Neural cell (in vitro differentiated cells): ENCODE measurements at regions not wholly inside any gene's neighbourhood (a gene's known extent, or its start where the extent isn't known, plus 50 kb on each side); places are given as distances from the start of the nearest gene placed in this dataset.

Experiments
- H2AFZ ChIP-seq: fragments of 200-600, 300-800 bp; sonication (generic), shearing (Covaris generic); 2 replicates; pipeline ENCODE4 v1.6.0; 2014; ENCODE audit warnings: low read depth, mild to moderate bottlenecking, antibody characterized with exemption, low read length, moderate library complexity
- H3F3A ChIP-seq: fragments of 200-600 bp; shearing (Covaris generic); 2 replicates; pipeline ENCODE4 v1.6.1; 2016; ENCODE audit warnings: mild to moderate bottlenecking, moderate library complexity, mixed read lengths, antibody characterized with exemption, low read length; ENCODE audit not compliant: insufficient read depth, poor library complexity, severe bottlenecking
- H3K27ac ChIP-seq: fragments of 200-600, 300-800 bp; sonication (generic), shearing (Covaris generic); 2 replicates; pipeline ENCODE4 v1.5.1; 2014; ENCODE audit warnings: mild to moderate bottlenecking, low read length, moderate library complexity
- H3K27me3 ChIP-seq: fragments of 300-800, 200-600 bp; sonication (generic), shearing (Covaris generic); 2 replicates; pipeline ENCODE4 v1.6.0; 2014; ENCODE audit warnings: mild to moderate bottlenecking, low read depth, low read length, moderate library complexity; ENCODE audit not compliant: insufficient read depth
- H3K36me3 ChIP-seq: fragments of 300-800, 200-600 bp; sonication (generic), shearing (Covaris generic); 2 replicates; pipeline ENCODE4 v1.5.1; 2014; ENCODE audit warnings: mild to moderate bottlenecking, antibody characterized with exemption, low read length, moderate library complexity; ENCODE audit not compliant: insufficient read depth
- H3K4me2 ChIP-seq: fragments of 300-800, 200-600 bp; sonication (generic), shearing (Covaris generic); 2 replicates; pipeline ENCODE4 v1.6.0; 2014; ENCODE audit warnings: mild to moderate bottlenecking, low read length
- H3K4me3 ChIP-seq: fragments of 300-800, 200-600 bp; sonication (generic), shearing (Covaris generic); 2 replicates; pipeline ENCODE4 v1.5.1; 2014; ENCODE audit warnings: mild to moderate bottlenecking, low read length, moderate library complexity
- H3K79me2 ChIP-seq: fragments of 200-600 bp; shearing (Covaris generic); replicated peaks from 2 replicates; pipeline ENCODE4 v1.6.0; 2014; ENCODE audit warnings: mild to moderate bottlenecking, low read length, moderate library complexity; ENCODE audit not compliant: insufficient read depth
- H3K9ac ChIP-seq: fragments of 300-800, 200-600 bp; sonication (generic), shearing (Covaris generic); 2 replicates; pipeline ENCODE4 v1.6.1; 2016; ENCODE audit warnings: mild to moderate bottlenecking, low read length, mixed read lengths
- H3K9me2 ChIP-seq: fragments of 200-600 bp; shearing (Covaris generic); 2 replicates; pipeline ENCODE4 v1.6.1; 2016; ENCODE audit warnings: mild to moderate bottlenecking, low read length, mixed read lengths; ENCODE audit not compliant: insufficient read depth
- H3K9me3 ChIP-seq: fragments of 200-600, 300-800 bp; sonication (generic), shearing (Covaris generic); 2 replicates; pipeline ENCODE4 v1.6.1; 2016; ENCODE audit warnings: mild to moderate bottlenecking, mixed run types, low read length, moderate library complexity, mixed read lengths
- H4K20me1 ChIP-seq: fragments of 200-600 bp; shearing (Covaris generic); 2 replicates; pipeline ENCODE4 v1.6.1; 2016; ENCODE audit warnings: mild to moderate bottlenecking, mixed run types; ENCODE audit not compliant: insufficient read depth
- CTCF ChIP-seq: fragments of 450-650 bp; IDR thresholded peaks from 2 replicates; pipeline ENCODE4 v1.5.1; 2014; ENCODE audit warnings: antibody characterized with exemption, mild to moderate bottlenecking, moderate library complexity; ENCODE audit not compliant: poor library complexity, severe bottlenecking
- EP300 ChIP-seq: fragments of 450-650 bp; conservative IDR thresholded peaks from 2 replicates; pipeline ENCODE4 v1.6.1; 2014; ENCODE audit warnings: antibody characterized with exemption, mild to moderate bottlenecking, moderate library complexity; ENCODE audit not compliant: poor library complexity, severe bottlenecking
- EZH2 ChIP-seq: fragments of 200-600, 300-800 bp; shearing (Covaris generic), sonication (generic); IDR thresholded peaks from 2 replicates; pipeline ENCODE4 v1.6.1; 2014; ENCODE audit warnings: antibody characterized with exemption, low read length, borderline replicate concordance, mild to moderate bottlenecking; ENCODE audit not compliant: insufficient read depth, poor library complexity, severe bottlenecking
- MXI1 ChIP-seq: fragments of 450-650 bp; conservative IDR thresholded peaks from 2 replicates; pipeline ENCODE4 v1.6.1; 2014; ENCODE audit warnings: antibody characterized with exemption, mild to moderate bottlenecking; ENCODE audit not compliant: poor library complexity, severe bottlenecking
- POLR2AphosphoS5 ChIP-seq: IDR thresholded peaks from 2 replicates; pipeline ENCODE4 v1.6.1; 2012
- RAD21 ChIP-seq: fragments of 450-650 bp; conservative IDR thresholded peaks from 2 replicates; pipeline ENCODE4 v1.6.1; 2014; ENCODE audit warnings: antibody characterized with exemption, mild to moderate bottlenecking, moderate library complexity
- REST ChIP-seq: IDR thresholded peaks from 2 replicates; pipeline ENCODE4 v1.6.1; 2012; ENCODE audit warnings: borderline replicate concordance
- SMC3 ChIP-seq: fragments of 450-650 bp; conservative IDR thresholded peaks from 2 replicates; pipeline ENCODE4 v1.6.1; 2014; ENCODE audit warnings: antibody characterized with exemption, mild to moderate bottlenecking, moderate library complexity; ENCODE audit not compliant: poor library complexity
- TAF1 ChIP-seq: IDR thresholded peaks from 2 replicates; pipeline ENCODE4 v1.6.1; 2012; ENCODE audit warnings: low read depth

- no peak overlapping the region for H3K9ac ChIP-seq
- TF ChIP-seq REST (no peak), CTCF (no peak), POLR2AphosphoS5 (no peak), EZH2 (no peak)
Measured at GRCh38 chr9:104245925-104246324, 151.8 kb downstream of the SMC2 start.

GRCh38 chr9:104247899-104248460, 153.9 kb downstream of the SMC2 start:
- Histone ChIP-seq H3K36me3 (no peaks in the 10 kb centered on the region), H3K9me2 (no peaks in the 10 kb centered on the region), H2AFZ (no peak overlapping the region), H3F3A (no peaks in the 10 kb centered on the region), H3K27me3 (no peaks in the 10 kb centered on the region), H3K27ac (no peak overlapping the region), H3K4me2 (no peak overlapping the region), H3K9ac (no peak overlapping the region), H4K20me1 (no peaks in the 10 kb centered on the region), H3K9me3 (no peaks in the 10 kb centered on the region), H3K4me3 (no peak overlapping the region), H3K79me2 (no peaks in the 10 kb centered on the region)
- no peak for TF ChIP-seq POLR2AphosphoS5
- no peak for TF ChIP-seq EP300

More at GRCh38 chr9:104245925-104246324, 151.8 kb downstream of the SMC2 start:
- Histone ChIP-seq H3K4me2 (no peak overlapping the region), H3K79me2 (no peaks in the 10 kb centered on the region), H3K4me3 (no peak overlapping the region), H3K27ac (no peak overlapping the region), H3K9me2 (no peaks in the 10 kb centered on the region), H3K36me3 (no peaks in the 10 kb centered on the region), H3K27me3 (no peaks in the 10 kb centered on the region), H4K20me1 (no peaks in the 10 kb centered on the region), H3K9me3 (no peaks in the 10 kb centered on the region), H2AFZ (no peak overlapping the region), H3F3A (no peaks in the 10 kb centered on the region)

GRCh38 chr9:104256031-104256695, 162.1 kb downstream of the SMC2 start:
- Histone ChIP-seq H3K9me2 (no peaks in the 10 kb centered on the region), H3K9me3 (no peaks in the 10 kb centered on the region), H3K79me2 (no peaks in the 10 kb centered on the region), H3K36me3 (no peaks in the 10 kb centered on the region), H3K4me3 (no peak overlapping the region), H3K9ac (no peak overlapping the region), H2AFZ (no peak overlapping the region), H4K20me1 (no peaks in the 10 kb centered on the region), H3K4me2 (no peak overlapping the region), H3F3A (no peaks in the 10 kb centered on the region), H3K27ac (no peak overlapping the region), H3K27me3 (no peaks in the 10 kb centered on the region)
- TF ChIP-seq CTCF (no peak), TAF1 (no peak), EP300 (no peak), SMC3 (no peak), POLR2AphosphoS5 (no peak), RAD21 (no peak), EZH2 (no peak), REST (no peak), MXI1 (no peak)
